ENCODE measurements at regions not wholly inside any gene's neighbourhood (a gene's known extent, or its start where the extent isn't known, plus 50 kb on each side); places are given as distances from the start of the nearest gene placed in this dataset.

DNA sequence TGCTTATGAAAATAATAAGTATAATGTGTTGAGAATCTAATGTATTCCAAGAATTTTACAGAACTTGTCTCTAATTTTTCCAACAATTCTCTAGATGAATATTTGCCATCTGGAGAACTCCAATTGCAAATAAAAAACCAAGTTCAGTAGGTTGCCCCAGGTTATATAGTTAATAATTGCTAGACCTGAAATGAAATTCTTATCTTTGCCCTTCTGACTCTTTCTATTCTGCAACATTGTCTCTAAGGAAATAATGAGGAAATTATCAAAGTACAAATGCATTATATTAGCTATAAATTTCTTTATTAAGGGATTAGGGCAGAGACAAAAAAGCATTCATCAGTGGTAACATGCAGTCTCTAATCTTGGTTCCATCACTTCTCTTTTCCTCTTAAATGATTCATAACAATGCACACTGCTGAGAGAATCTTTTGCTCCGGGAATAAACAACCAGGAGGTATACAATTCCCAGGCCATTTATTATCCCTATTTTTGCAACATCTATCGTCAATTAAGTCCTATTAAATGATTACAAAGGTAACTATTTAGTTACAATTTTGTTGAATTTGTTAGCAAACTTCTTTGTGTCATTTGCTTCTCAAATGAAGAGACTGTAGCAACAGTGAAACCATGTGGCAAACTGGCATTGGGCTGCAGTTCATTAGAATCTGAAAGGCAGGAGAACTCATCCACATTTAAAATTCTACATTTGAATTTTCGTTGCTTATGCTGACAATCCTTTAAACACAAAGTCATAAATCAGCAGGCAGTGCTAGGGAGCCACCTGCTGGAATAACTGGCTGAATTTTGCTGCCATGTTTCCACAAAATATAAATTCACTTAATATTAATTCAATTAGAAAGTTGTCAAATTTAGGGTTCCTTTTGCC lies 349.6 kb downstream of the KIF2B start:
- H3K4me3 ChIP-seq (ENCODE audit: low read depth, low read length): no peak overlapping the region
- peak; percentile 15 for DNase-seq (ENCODE audit: low read depth)
- peak; percentile 46 for TF ChIP-seq CTCF (conservative IDR thresholded peaks at IDR 0.05; ENCODE audit: low read depth, low read length)

- no peak for TF ChIP-seq CTCF (conservative IDR thresholded peaks at IDR 0.05; ENCODE audit: low read depth, low read length)
These were observed 350.2 kb downstream of the KIF2B start for GRCh38 chr17:54172985-54173316.

GRCh38 chr17:54177606-54178308 lies 355.0 kb downstream of the KIF2B start:
- H3K4me3 ChIP-seq (ENCODE audit: low read depth, low read length): no peak overlapping the region
- TF ChIP-seq CTCF (conservative IDR thresholded peaks at IDR 0.05; ENCODE audit: low read depth, low read length): no peak
- DNase-seq (ENCODE audit: low read depth): no peak

More at GRCh38 chr17:54172985-54173316, 350.2 kb downstream of the KIF2B start:
- DNase-seq (ENCODE audit: low read depth): no peak
- H3K4me3 ChIP-seq (ENCODE audit: low read depth, low read length): no peak overlapping the region

GRCh38 chr17:54180950-54181349 lies 358.2 kb downstream of the KIF2B start:
- no peak overlapping the region for H3K4me3 ChIP-seq (ENCODE audit: low read depth, low read length)
- DNase-seq (ENCODE audit: low read depth): no peak
- no peak for TF ChIP-seq CTCF (conservative IDR thresholded peaks at IDR 0.05; ENCODE audit: low read depth, low read length)

DNA sequence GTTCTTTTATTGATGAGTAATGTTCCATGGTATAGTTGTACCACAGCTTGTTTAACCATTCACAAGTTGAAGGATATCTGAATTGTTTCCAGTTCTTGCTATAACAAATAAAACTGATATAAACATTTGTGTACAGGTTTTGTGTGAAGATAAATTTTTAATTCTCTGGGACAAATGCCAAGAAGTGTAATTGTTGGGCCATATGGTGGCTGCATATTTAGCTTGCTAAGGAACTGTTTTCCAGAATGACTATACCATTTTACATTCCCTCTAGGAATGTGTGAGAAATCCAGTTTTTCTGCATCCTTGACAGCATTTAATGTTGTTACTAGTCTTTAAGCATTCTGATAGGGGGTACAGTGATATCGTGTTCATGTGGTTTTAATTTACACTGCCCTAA lies 368.5 kb downstream of the KIF2B start:
- no peak for TF ChIP-seq CTCF (conservative IDR thresholded peaks at IDR 0.05; ENCODE audit: low read depth, low read length)
- DNase-seq (ENCODE audit: low read depth): no peak
- no peak overlapping the region for H3K4me3 ChIP-seq (ENCODE audit: low read depth, low read length)

GRCh38 chr17:54194268-54194667 lies 371.5 kb downstream of the KIF2B start:
- H3K4me3 ChIP-seq (ENCODE audit: low read depth, low read length): no peak overlapping the region
- no peak for DNase-seq (ENCODE audit: low read depth)
- TF ChIP-seq CTCF (conservative IDR thresholded peaks at IDR 0.05; ENCODE audit: low read depth, low read length): no peak
